HG03060 (cell line): ENCODE measurements at regions not wholly inside any gene's neighbourhood (a gene's known extent, or its start where the extent isn't known, plus 50 kb on each side); places are given as distances from the start of the nearest gene placed in this dataset.

Experiments used
- ATAC-seq: cut with Tn5 transposase; IDR thresholded peaks from one replicate; pipeline ENCODE4 v1.9.1; 2021; ENCODE audit warnings: low read depth, moderate number of reproducible peaks; ENCODE audit not compliant: unreplicated experiment

- no peak for ATAC-seq
These were observed 469.9 kb downstream of the GBE1 start for GRCh38 chr3:81291586-81291985.

GRCh38 chr3:81289676-81290075 is 471.8 kb downstream of the GBE1 start:
- no peak for ATAC-seq

DNA sequence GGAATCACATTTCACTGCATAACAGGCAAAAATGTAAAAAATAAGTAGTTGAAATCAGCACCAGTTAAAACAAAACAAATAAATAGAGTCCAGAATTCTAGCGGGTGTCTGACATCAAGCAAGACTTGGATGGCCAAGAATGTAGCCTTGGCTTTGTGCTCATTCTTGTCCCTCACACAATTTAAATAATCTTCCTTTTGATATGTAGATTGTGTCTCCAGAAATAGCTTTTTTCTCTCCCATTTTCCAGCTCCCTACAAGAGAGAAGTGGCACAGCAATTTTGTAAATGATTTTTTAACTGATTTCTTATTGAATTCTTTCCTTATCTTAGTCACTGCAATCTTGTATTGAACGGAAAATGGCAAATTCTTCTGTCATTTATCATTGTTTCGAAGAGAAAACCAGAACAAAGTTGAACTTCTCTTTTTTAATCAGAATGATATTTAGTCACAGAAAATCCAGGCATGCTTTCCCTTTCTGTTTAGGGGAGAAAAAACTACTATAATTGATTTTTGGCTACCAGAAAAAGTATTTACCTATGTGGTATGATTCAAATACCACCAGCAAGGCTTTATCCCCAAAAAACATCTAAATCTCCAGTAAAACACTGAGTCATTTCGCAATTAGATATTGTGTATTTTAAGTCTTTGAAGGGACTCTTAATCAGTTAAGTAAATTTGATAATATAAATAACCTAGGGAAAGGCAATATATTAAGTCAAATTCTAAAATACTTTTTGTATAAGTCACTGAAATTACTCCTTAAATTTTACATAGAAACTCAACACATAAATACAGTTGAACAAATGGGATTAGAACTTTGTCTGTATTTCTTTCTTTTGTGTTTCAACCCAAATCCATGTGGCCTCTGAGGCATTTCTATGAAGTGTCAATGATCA is 481.7 kb downstream of the GBE1 start:
- ATAC-seq = no peak

- no peak for ATAC-seq
These were observed 483.6 kb downstream of the GBE1 start for GRCh38 chr3:81277853-81278252.

- ATAC-seq = no peak
These were observed 486.8 kb downstream of the GBE1 start for GRCh38 chr3:81274671-81275070.

DNA sequence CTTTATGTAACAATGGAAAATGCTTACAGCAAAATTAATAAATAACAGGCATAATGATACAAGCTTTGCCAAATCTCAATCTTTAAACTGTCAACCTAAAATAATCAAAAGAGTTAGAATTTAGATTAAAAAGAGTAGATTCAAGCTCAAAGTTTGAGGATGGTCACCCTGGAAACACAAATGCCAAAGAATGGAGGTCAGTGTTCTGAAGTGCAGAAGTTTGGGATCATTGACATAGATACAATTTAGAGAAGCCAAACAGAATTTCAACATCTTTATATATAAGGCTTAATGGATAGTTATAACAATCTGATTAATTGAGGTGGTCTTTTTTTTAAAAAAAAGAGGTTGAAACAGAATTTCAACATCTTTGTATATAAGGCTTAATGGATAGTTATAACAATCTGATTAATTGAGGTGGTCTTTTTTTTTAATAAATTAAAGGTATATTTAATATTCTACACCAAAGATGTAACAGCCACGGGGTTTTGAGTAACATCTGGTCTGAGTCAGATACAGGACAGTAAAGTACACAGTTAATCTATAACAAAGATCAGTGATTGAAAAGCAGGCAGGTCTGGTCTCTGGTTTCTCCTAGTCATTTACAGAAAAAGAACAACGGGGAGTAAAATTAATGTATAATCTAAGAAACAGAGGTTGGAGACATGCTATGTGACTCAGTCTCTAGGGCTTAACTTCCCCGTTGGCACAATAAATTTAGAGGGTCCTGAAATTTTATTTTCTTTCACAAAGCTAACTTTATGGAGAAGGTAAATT is 490.7 kb downstream of the GBE1 start:
- peak; percentile 98 for ATAC-seq

DNA sequence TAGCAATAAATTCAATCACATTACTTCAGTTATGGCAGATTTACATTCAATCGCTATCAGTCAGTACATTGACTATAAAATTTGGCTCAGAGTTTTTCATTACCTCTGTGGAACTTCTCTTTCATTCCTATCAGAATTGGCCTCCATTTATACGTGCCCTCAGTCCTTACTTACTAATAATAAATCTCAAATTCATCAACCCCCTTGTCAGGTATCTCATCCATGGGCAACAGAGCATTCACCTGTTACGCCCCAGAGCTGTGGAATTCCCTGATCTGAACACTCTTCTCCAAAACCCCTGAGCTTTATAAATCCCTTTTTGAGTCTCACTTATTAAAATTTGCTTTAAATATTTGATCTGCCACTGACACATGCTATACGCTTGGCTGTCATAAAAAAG is 492.9 kb downstream of the GBE1 start:
- no peak for ATAC-seq

DNA sequence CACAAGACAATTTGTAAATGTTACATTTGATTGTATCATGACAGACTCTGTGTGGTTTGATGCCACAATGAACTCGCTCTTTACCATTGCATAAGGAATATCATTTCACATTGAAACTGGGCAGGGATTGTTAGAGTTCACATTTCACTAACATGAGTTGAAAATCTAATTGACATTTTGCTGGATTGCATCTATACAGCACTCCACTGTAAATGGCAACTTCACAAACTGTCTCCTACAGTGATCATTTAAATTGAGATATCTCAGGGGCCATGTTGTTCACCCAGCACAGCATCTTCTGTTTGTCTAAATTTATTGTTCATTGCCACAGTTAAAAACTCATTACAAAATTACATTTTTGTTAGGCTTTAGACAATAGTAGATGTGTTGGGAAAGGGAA is 499.4 kb downstream of the GBE1 start:
- ATAC-seq = no peak

- no peak for ATAC-seq
These were observed 506.0 kb downstream of the GBE1 start for GRCh38 chr3:81255463-81255862.

DNA sequence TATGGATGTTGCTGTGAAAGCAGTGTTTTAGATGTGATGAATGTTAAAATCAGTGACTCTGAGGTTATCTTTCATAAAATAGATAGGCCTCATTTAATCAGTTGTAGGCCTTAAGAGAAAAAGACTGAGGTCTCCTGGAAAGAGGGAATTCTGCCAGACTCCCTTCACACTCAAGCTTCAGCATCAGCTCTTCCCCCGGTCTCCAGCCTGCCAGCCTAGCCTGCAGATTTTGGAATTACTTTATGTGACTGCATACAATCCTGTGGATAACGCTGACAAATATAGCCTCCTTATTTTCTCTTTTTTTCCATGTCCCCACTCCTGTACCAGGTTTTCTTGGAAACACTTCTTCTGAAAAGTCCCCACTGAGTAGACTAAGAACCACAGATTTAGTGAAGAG is 510.3 kb downstream of the GBE1 start:
- ATAC-seq = no peak

DNA sequence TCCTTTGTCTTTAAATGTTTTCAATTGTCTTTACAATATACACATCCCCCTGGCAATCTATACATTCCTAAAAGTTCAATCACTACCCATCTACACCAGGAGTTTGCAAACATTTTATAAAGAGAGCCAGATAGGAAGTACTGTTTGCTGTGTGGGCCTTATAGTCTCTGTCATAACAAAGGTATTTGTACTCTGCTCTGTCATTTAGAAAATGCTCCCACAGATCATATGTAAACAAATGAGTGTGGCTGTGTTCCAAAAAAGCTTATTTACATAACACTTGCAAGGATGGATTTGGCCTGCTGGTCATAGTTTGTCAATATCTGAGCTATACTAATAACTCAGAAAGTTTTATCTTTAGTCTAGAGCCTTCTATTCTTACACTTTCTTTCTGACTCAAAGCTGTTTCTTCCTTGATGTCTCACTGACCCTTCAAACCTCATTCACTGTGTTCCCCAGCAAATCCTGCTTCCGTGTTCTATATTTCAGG is 511.9 kb downstream of the GBE1 start:
- ATAC-seq = peak; percentile 94

GRCh38 chr3:81245501-81245900 is 515.9 kb downstream of the GBE1 start:
- ATAC-seq = no peak

DNA sequence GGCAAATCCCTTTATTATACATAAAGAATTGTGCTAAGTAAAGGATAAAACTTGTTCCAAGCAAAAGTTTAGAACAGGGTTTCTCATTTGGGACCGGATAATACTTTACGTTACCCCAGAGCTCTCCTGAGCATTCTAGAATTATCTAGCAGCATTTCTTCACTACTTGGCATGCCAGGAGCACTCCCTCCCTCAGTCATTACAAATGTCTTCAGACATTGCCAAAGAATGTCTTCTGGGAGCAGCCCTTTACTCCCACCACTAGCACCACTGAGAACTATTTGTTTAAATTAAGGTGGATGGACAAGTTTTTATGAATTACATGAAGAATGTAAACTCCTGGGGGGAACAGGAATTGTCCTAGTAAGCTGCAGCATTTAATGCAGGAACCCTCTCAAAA is 516.4 kb downstream of the GBE1 start:
- ATAC-seq = no peak

GRCh38 chr3:81244231-81244630 is 517.2 kb downstream of the GBE1 start:
- no peak for ATAC-seq

GRCh38 chr3:81242871-81243270 is 518.6 kb downstream of the GBE1 start:
- ATAC-seq = no peak

DNA sequence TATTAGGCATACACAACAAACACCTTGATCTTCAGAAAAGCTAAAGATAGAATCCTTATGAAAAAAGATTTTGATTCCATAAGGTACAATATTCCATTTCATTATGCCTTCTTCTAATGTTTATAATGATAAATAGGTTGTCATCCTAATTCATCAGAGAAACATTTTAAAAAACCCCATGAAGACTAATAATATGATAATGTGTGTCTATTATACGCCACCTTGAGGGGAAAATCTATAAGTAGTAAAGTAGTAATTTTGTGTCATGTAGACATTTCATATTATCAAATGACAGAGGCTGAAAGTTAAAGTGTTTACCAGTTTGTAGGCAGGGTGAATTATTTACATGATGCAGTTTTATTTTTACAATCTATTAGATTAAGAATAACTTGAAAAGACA is 524.3 kb downstream of the GBE1 start:
- ATAC-seq = no peak

DNA sequence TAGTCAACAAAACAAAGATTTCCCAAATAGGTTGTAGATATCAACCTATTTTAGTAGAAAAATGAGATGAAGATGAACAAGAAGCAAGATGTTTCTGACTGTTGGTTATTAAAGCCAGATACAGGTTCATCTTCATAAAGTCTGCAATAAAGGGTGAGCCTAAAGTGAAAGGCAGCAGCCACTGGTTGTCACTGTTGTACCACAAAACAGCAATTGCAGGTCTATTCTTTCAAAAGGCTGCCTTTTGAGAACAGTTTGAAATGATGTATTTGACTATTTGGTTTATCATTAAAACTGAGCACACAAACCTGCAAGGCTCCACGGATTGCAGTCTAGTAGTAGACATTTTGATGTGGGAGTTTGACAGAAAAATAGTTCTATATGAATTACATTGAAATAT is 543.4 kb downstream of the GBE1 start:
- no peak for ATAC-seq

DNA sequence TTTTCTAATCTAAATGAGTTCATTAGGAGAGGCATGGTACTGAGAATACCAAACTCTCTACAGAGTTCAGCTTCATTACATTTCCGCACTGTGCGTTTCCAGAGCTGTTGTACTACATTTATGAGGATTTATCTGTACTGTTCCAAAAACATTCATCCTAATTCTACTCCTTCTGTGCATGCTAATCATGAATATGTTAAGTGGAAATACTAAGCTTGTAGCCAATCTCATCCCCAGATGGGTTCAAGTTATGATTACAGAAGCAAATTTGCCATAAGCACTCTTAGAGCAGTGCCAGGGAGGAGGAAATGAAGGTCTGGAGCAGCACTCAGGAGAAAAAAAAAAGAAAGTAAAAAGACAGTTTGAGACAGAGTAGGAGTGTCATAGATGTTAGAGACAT is 544.3 kb downstream of the GBE1 start:
- ATAC-seq = no peak

DNA sequence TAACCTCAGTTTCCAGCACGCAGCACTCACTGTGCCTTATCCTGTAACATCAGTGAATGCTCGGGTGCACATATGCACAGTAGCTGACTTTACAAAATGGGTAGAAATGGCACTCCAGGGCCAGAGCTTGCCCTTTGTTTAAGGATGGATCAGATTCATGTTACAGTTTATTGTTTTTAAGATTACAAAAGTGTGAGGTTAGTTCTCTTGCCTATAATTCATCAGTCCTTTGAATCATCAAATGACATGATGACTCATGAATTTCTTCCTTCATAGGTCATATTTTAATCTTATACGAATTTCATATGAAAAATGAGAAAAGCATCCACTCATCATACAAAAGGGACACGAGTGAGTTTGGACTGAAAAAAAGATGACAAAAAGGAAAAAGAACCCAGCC is 545.3 kb downstream of the GBE1 start:
- no peak for ATAC-seq

- no peak for ATAC-seq
These were observed 546.8 kb downstream of the GBE1 start for GRCh38 chr3:81214631-81215030.

DNA sequence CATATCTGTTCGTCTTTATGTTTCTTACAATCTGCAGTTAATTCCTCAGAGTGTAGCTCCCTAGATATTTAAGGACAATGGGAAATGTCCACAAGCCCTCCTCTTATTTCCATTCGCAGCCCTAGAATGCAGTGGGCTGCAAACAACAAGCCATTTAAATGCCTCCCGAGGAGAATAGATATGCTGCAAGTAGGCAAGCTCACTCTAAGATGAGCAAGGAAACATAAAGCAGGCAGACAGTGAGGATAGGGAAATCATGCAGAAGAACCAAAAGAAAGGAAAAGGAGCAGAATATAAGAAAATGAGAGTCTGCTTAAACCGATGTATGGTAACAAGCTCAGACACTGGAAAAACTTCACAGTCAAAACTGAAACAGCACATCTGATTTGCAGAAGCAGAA is 561.9 kb downstream of the GBE1 start:
- ATAC-seq = no peak

- no peak for ATAC-seq
These were observed 562.7 kb downstream of the GBE1 start for GRCh38 chr3:81198756-81199155.
